CD4-positive, CD25-positive, alpha-beta regulatory T cell (primary cell): ENCODE measurements at regions not wholly inside any gene's neighbourhood (a gene's known extent, or its start where the extent isn't known, plus 50 kb on each side); places are given as distances from the start of the nearest gene placed in this dataset.
A peak's percentile ranks its signal among the peaks of the same experiment; 100 is the strongest.

Experiments used
- ATAC-seq, 2 donors: fragments of 150-1000 bp; cut with Tn5 transposase; one replicate each; pipeline ENCODE4 v1.10.0; 2021; ENCODE audit warnings: low read depth in 2 of 2, moderate number of reproducible peaks in 2 of 2, moderate library complexity in 1 of 2
- DNase-seq, 3 donors: peaks; one replicate each; pipeline versions ENCODE4 v3.0.0 to v3.0.0-alpha.2; 2012 to 2022; ENCODE audit warnings: mixed read lengths in 1 of 3
- H3K27ac ChIP-seq: one replicate; pipeline ENCODE4 v1.7.0; 2013; ENCODE audit warnings: mild to moderate bottlenecking, low read length; ENCODE audit not compliant: insufficient read depth, poor library complexity, severe bottlenecking
- H3K27me3 ChIP-seq: one replicate; pipeline ENCODE4 v1.7.0; 2013; ENCODE audit warnings: low read length; ENCODE audit not compliant: control insufficient read depth, insufficient read depth
- H3K36me3 ChIP-seq: one replicate; pipeline ENCODE4 v1.7.0; 2013; ENCODE audit warnings: mild to moderate bottlenecking, low read length, moderate library complexity; ENCODE audit not compliant: control insufficient read depth, insufficient read depth
- H3K4me1 ChIP-seq: 2 replicates; pipeline ENCODE4 v1.7.0; 2013; ENCODE audit warnings: mild to moderate bottlenecking, low read length; ENCODE audit not compliant: insufficient read depth, control insufficient read depth, poor library complexity, severe bottlenecking
- H3K4me3 ChIP-seq: one replicate; pipeline ENCODE4 v1.7.0; 2013; ENCODE audit warnings: low read depth, mild to moderate bottlenecking, low read length, moderate library complexity
- H3K9me3 ChIP-seq, 2 experiments: 1 replicate in 1 of 2; 2 replicates in 1 of 2; pipeline ENCODE4 v1.7.0; 2013; ENCODE audit warnings: low read length in 2 of 2, mild to moderate bottlenecking in 1 of 2, moderate library complexity in 1 of 2; ENCODE audit not compliant: control insufficient read depth in 2 of 2
- H3K27ac Mint-ChIP-seq, 3 donors: one replicate each; pipeline ENCODE4 v1.8.0; 2020 to 2022; ENCODE audit warnings: mild to moderate bottlenecking in 3 of 3, mixed read lengths in 3 of 3, moderate library complexity in 2 of 3
- H3K27me3 Mint-ChIP-seq: one replicate; pipeline ENCODE4 v1.8.0; 2022; ENCODE audit warnings: mild to moderate bottlenecking, mixed read lengths
- H3K36me3 Mint-ChIP-seq: one replicate; pipeline ENCODE4 v1.8.0; 2020; ENCODE audit warnings: mixed read lengths
- H3K4me1 Mint-ChIP-seq, 4 donors: one replicate each; pipeline ENCODE4 v1.8.0; 2020 to 2022; ENCODE audit warnings: mixed read lengths in 4 of 4, mild to moderate bottlenecking in 1 of 4
- H3K4me3 Mint-ChIP-seq, 4 donors: one replicate each; pipeline ENCODE4 v1.8.0; 2020 to 2022; ENCODE audit warnings: mild to moderate bottlenecking in 4 of 4, mixed read lengths in 4 of 4, moderate library complexity in 3 of 4
- H3K9me3 Mint-ChIP-seq, 7 donors: one replicate each; pipeline ENCODE4 v1.8.0; 2020 to 2022; ENCODE audit warnings: mixed read lengths in 7 of 7, mild to moderate bottlenecking in 3 of 7, moderate library complexity in 2 of 7

- H3K27me3 Mint-ChIP-seq = peaks cover 14% of the 10 kb centered on the region
- DNase-seq = no peak
- H3K27me3 ChIP-seq = no peaks in the 10 kb centered on the region
- no peak overlapping the region for H3K27ac Mint-ChIP-seq
- H3K4me3 ChIP-seq = no peak overlapping the region
- no peaks in the 10 kb centered on the region for H3K9me3 ChIP-seq
- H3K36me3 Mint-ChIP-seq = no peaks in the 10 kb centered on the region
- no peaks in the 10 kb centered on the region for H3K36me3 ChIP-seq
- no peak overlapping the region for H3K27ac ChIP-seq
- no peaks in the 10 kb centered on the region for H3K4me1 Mint-ChIP-seq
- no peaks in the 10 kb centered on the region for H3K4me1 ChIP-seq
- no peak for ATAC-seq
- peaks cover 0 to 6% (median 0%) of the 10 kb centered on the region in 7 donors for H3K9me3 Mint-ChIP-seq
- no peak overlapping the region for H3K4me3 Mint-ChIP-seq
These were observed 208.6 kb downstream of the HRH4 start for GRCh38 chr18:24669015-24669414.

DNA sequence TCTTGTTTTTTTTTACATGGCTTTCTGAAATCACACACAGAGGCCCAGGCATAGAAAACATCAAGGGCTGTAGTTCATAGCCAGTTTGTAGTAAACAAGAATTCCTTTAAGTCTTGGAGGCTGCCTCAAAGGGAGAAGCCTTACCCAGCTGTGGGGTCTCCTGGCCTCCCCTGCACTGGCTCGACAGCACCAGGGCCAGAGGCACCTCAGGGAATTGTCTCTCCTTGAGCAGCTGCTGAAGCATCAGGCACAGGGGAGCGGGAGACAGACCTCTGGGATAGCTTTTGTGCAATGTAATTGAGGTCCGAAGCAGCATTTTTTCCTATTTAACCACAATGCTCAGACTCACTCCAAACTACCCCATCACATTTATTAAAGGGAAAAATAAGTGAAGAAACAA is 209.1 kb downstream of the HRH4 start:
- H3K27me3 Mint-ChIP-seq = peaks cover 12% of the 10 kb centered on the region
- ATAC-seq = no peak

GRCh38 chr18:24672165-24672941 is 211.9 kb downstream of the HRH4 start:
- Mint-ChIP-seq H3K27me3 (peaks cover 7% of the 10 kb centered on the region), H3K27ac (no peak overlapping the region), H3K4me3 (no peak overlapping the region), H3K36me3 (no peaks in the 10 kb centered on the region), H3K9me3 (peaks cover 0 to 4% (median 0%) of the 10 kb centered on the region in 7 donors), H3K4me1 (no peaks in the 10 kb centered on the region)
- Histone ChIP-seq H3K36me3 (no peaks in the 10 kb centered on the region), H3K4me1 (no peaks in the 10 kb centered on the region), H3K27me3 (no peaks in the 10 kb centered on the region), H3K9me3 (no peaks in the 10 kb centered on the region), H3K27ac (no peak overlapping the region), H3K4me3 (no peak overlapping the region)
- no peak for ATAC-seq
- DNase-seq = no peak

More for the DNA sequence above, 209.1 kb downstream of the HRH4 start:
- no peak overlapping the region for H3K4me3 Mint-ChIP-seq
- H3K27ac Mint-ChIP-seq = no peak overlapping the region
- Histone ChIP-seq H3K27me3 (no peaks in the 10 kb centered on the region), H3K27ac (no peak overlapping the region), H3K9me3 (no peaks in the 10 kb centered on the region), H3K36me3 (no peaks in the 10 kb centered on the region), H3K4me3 (no peak overlapping the region), H3K4me1 (no peaks in the 10 kb centered on the region)
- no peak for DNase-seq
- H3K9me3 Mint-ChIP-seq = peaks cover 0 to 6% (median 0%) of the 10 kb centered on the region in 7 donors
- H3K36me3 Mint-ChIP-seq = no peaks in the 10 kb centered on the region
- H3K4me1 Mint-ChIP-seq = no peaks in the 10 kb centered on the region

GRCh38 chr18:24674200-24674599 is 213.8 kb downstream of the HRH4 start:
- Mint-ChIP-seq H3K27me3 (peaks cover 7% of the 10 kb centered on the region), H3K9me3 (no peaks in the 10 kb centered on the region), H3K4me3 (no peak overlapping the region), H3K4me1 (no peaks in the 10 kb centered on the region), H3K36me3 (no peaks in the 10 kb centered on the region), H3K27ac (peak overlapping the region in 1 of 3 donors; percentile 9)
- no peaks in the 10 kb centered on the region for H3K4me1 ChIP-seq
- DNase-seq = no peak
- no peak overlapping the region for H3K4me3 ChIP-seq
- no peaks in the 10 kb centered on the region for H3K9me3 ChIP-seq
- ATAC-seq = no peak
- no peaks in the 10 kb centered on the region for H3K27me3 ChIP-seq
- no peak overlapping the region for H3K27ac ChIP-seq
- no peaks in the 10 kb centered on the region for H3K36me3 ChIP-seq

DNA sequence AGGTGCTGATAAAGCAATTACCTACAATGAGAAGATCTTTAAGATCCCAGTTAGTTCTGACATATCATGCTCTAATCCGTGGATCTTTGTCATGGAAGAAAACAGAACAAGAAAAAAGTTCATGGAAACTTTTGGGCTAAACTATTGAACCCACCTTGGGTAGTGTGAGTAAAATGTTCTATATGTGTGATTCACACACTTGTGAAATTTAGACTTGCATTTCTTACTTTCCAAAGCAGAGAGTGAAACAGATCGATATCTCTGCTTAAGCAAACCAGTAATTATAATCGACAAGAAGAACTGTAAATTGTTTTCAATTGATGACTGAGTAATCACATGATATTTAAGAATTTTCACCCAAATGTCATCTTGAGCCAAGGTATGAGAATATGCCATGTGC is 214.2 kb downstream of the HRH4 start:
- no peak overlapping the region for H3K4me3 Mint-ChIP-seq
- H3K9me3 Mint-ChIP-seq = no peaks in the 10 kb centered on the region
- Histone ChIP-seq H3K27ac (no peak overlapping the region), H3K4me1 (no peaks in the 10 kb centered on the region), H3K4me3 (no peak overlapping the region), H3K27me3 (no peaks in the 10 kb centered on the region), H3K36me3 (no peaks in the 10 kb centered on the region), H3K9me3 (no peaks in the 10 kb centered on the region)
- H3K36me3 Mint-ChIP-seq = no peaks in the 10 kb centered on the region
- H3K27ac Mint-ChIP-seq = peak overlapping the region in 1 of 3 donors; percentile 9
- no peaks in the 10 kb centered on the region for H3K4me1 Mint-ChIP-seq
- H3K27me3 Mint-ChIP-seq = peaks cover 7% of the 10 kb centered on the region
- ATAC-seq = no peak
- DNase-seq = no peak

GRCh38 chr18:24677011-24677410 is 216.6 kb downstream of the HRH4 start:
- no peaks in the 10 kb centered on the region for H3K27me3 ChIP-seq
- no peak overlapping the region for H3K4me3 ChIP-seq
- DNase-seq = no peak
- H3K27ac Mint-ChIP-seq = no peak overlapping the region
- no peaks in the 10 kb centered on the region for H3K36me3 Mint-ChIP-seq
- ATAC-seq = no peak
- H3K9me3 Mint-ChIP-seq = peaks cover 0 to 2% (median 0%) of the 10 kb centered on the region in 7 donors
- no peaks in the 10 kb centered on the region for H3K4me1 Mint-ChIP-seq
- H3K27ac ChIP-seq = no peak overlapping the region
- no peak overlapping the region for H3K4me3 Mint-ChIP-seq
- no peaks in the 10 kb centered on the region for H3K9me3 ChIP-seq
- peaks cover 7% of the 10 kb centered on the region for H3K27me3 Mint-ChIP-seq
- H3K4me1 ChIP-seq = no peaks in the 10 kb centered on the region
- H3K36me3 ChIP-seq = no peaks in the 10 kb centered on the region

DNA sequence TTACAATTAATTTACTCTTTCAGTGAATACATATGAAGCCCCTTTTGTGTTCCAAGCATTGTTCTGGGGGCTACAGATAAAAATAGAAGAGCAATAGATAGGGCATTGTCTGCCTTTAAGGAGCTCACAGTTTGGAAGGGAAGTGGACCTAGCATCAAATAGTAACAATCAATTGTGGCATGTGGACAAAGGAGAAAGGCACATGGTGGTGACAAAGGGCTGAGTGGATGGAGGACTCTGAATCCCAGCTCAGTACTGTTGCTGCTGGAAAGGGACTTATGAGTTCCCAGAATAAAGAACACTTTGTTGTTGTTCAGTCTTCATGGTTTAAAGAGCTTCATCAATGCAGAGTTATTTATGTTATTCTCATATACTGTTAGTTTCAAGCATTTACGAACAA is 217.7 kb downstream of the HRH4 start:
- H3K4me1 Mint-ChIP-seq = no peaks in the 10 kb centered on the region
- no peaks in the 10 kb centered on the region for H3K36me3 Mint-ChIP-seq
- ATAC-seq = no peak
- Histone ChIP-seq H3K4me3 (no peak overlapping the region), H3K27ac (no peak overlapping the region), H3K4me1 (no peaks in the 10 kb centered on the region), H3K9me3 (no peaks in the 10 kb centered on the region), H3K27me3 (no peaks in the 10 kb centered on the region), H3K36me3 (no peaks in the 10 kb centered on the region)
- H3K27ac Mint-ChIP-seq = no peak overlapping the region
- H3K27me3 Mint-ChIP-seq = peaks cover 7% of the 10 kb centered on the region
- H3K9me3 Mint-ChIP-seq = peaks cover 0 to 2% (median 0%) of the 10 kb centered on the region in 7 donors
- no peak for DNase-seq
- no peak overlapping the region for H3K4me3 Mint-ChIP-seq

- Mint-ChIP-seq H3K27ac (no peak overlapping the region), H3K4me1 (no peaks in the 10 kb centered on the region), H3K4me3 (no peak overlapping the region), H3K36me3 (no peaks in the 10 kb centered on the region), H3K9me3 (peaks cover 0 to 2% (median 0%) of the 10 kb centered on the region in 7 donors), H3K27me3 (peaks cover 7% of the 10 kb centered on the region)
- no peaks in the 10 kb centered on the region for H3K36me3 ChIP-seq
- no peak overlapping the region for H3K27ac ChIP-seq
- no peaks in the 10 kb centered on the region for H3K27me3 ChIP-seq
- DNase-seq = no peak
- no peak for ATAC-seq
- no peaks in the 10 kb centered on the region for H3K4me1 ChIP-seq
- no peaks in the 10 kb centered on the region for H3K9me3 ChIP-seq
- no peak overlapping the region for H3K4me3 ChIP-seq
These were observed 218.2 kb downstream of the HRH4 start for GRCh38 chr18:24678626-24679025.
